Heart left ventricle (tissue), 13 donors: ENCODE measurements at regions not wholly inside any gene's neighbourhood (a gene's known extent, or its start where the extent isn't known, plus 50 kb on each side); places are given as distances from the start of the nearest gene placed in this dataset.

ENCODE experiments used
- POLR2A ChIP-seq, 2 donors: fragments of 450-650 bp; IDR thresholded peaks; one replicate each; pipeline ENCODE4 v1.6.1; 2017; ENCODE audit warnings: antibody characterized with exemption in 2 of 2, mild to moderate bottlenecking in 2 of 2, moderate library complexity in 2 of 2
- TF ChIP-seq, protein P1 (sequence below), 12 donors: fragments of 200-600 bp; sonication (generic) in 4 of 12; IDR thresholded peaks; one replicate each; pipeline versions ENCODE4 v1.5.0 to v1.8.0; 2018 to 2022; ENCODE audit warnings: antibody characterized with exemption in 12 of 12, mild to moderate bottlenecking in 5 of 12
- donor health status: ischemic (EF 13 %, LVEDD 7.1; RV severe dilation, severe dysfunction).
- donor health status: DM: no; HTN: yes; CAD: no.
- donor health status: DM: no; HTN: no; CAD: no.
- donor health status: ischemic (EF 25% LVEDD 6.9; RV normal size, moderate dysfunction).
- donor health status: ischemic (EF 25% LVEDD 5.7; RV mildly dilated, moderate dysfunction).
- donor health status: ischemic (EF 35%, LVEDD 5.7; RV mildly dilated, moderate dysfunction).
- donor health status: nonischemic (EF 11% LVEDD 7.7; RV severe dilation, severe dysfunction).
- donor health status: DM: yes; HTN: yes; CAD: no.
- donor health status: PGD.
- donor health status: ischemic (EF 29% LVEDD 5.4; RV normal size, mild dysfunction).
- donor health status: nonischemic (EF 23%, LVEDD 6.1; RV moderate dilation, normal function).

DNA sequence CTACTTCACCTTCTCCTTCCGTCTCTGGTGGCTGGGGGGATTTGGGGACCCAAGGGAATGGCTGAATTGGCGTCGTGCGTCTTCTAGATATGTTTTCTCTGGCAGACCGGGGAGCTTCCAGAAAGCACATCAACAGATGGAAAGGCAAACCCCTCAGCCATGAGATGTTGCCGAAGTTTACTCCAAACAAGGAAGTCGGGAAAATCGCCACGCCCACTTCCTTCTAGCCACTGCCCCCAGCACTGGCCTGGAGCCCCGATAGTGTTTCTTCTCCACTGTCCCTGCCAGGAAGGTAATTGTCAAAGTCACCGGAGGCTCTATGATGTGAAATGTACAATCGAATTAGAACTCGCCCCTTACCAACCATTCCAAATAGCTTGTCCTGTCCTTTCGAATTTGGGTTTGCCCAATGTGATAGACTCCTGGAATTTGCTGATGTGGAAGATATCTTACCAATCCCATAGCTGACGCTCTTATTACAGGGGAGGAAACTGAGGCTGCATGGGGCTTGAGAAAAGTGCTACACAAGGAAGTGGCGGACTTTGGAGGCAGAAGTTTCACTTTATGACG lies 191.0 kb downstream of the LSM5 start:
- TF ChIP-seq, protein P1, sequence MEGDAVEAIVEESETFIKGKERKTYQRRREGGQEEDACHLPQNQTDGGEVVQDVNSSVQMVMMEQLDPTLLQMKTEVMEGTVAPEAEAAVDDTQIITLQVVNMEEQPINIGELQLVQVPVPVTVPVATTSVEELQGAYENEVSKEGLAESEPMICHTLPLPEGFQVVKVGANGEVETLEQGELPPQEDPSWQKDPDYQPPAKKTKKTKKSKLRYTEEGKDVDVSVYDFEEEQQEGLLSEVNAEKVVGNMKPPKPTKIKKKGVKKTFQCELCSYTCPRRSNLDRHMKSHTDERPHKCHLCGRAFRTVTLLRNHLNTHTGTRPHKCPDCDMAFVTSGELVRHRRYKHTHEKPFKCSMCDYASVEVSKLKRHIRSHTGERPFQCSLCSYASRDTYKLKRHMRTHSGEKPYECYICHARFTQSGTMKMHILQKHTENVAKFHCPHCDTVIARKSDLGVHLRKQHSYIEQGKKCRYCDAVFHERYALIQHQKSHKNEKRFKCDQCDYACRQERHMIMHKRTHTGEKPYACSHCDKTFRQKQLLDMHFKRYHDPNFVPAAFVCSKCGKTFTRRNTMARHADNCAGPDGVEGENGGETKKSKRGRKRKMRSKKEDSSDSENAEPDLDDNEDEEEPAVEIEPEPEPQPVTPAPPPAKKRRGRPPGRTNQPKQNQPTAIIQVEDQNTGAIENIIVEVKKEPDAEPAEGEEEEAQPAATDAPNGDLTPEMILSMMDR (IDR thresholded peaks at IDR 0.05) = no peak
- TF ChIP-seq POLR2A (IDR thresholded peaks at IDR 0.05) = no peak
